KMS-11 (cell line): ENCODE measurements at regions not wholly inside any gene's neighbourhood (a gene's known extent, or its start where the extent isn't known, plus 50 kb on each side); places are given as distances from the start of the nearest gene placed in this dataset.

Experiments
- H2AFZ ChIP-seq: fragments of 200-600 bp; sonication (generic); 2 replicates; pipeline ENCODE4 v1.6.1; 2016; ENCODE audit warnings: antibody characterized with exemption, mixed run types, low read depth
- H3K27ac ChIP-seq: fragments of 200-600 bp; sonication (generic); 2 replicates; pipeline ENCODE4 v1.6.1; 2016; ENCODE audit warnings: mild to moderate bottlenecking, mixed run types
- H3K27me3 ChIP-seq: fragments of 200-600 bp; sonication (generic); 2 replicates; pipeline ENCODE4 v1.6.1; 2017; ENCODE audit warnings: mild to moderate bottlenecking, low read depth, mixed run types, moderate library complexity; ENCODE audit not compliant: insufficient read depth
- H3K36me3 ChIP-seq: fragments of 200-600 bp; sonication (generic); 2 replicates; pipeline ENCODE4 v1.6.1; 2017; ENCODE audit warnings: mild to moderate bottlenecking, mixed run types; ENCODE audit not compliant: insufficient read depth
- H3K4me1 ChIP-seq: fragments of 200-600 bp; sonication (generic); 2 replicates; pipeline ENCODE4 v1.6.1; 2016; ENCODE audit warnings: mild to moderate bottlenecking, low read depth, mixed run types; ENCODE audit not compliant: poor library complexity, severe bottlenecking
- H3K4me2 ChIP-seq: fragments of 200-600 bp; sonication (generic); 2 replicates; pipeline ENCODE4 v1.7.0; 2016; ENCODE audit warnings: mild to moderate bottlenecking, mixed run types
- H3K4me3 ChIP-seq: fragments of 200-600 bp; sonication (generic); IDR thresholded peaks from 2 replicates; pipeline ENCODE4 v1.6.1; 2017; ENCODE audit warnings: low read depth, low read length, mixed read lengths; ENCODE audit not compliant: insufficient read depth
- H3K79me2 ChIP-seq: fragments of 200-600 bp; sonication (generic); 2 replicates; pipeline ENCODE4 v1.6.1; 2016; ENCODE audit warnings: low read depth, mixed run types; ENCODE audit not compliant: insufficient read depth
- H3K9ac ChIP-seq: fragments of 200-600 bp; sonication (generic); 2 replicates; pipeline ENCODE4 v1.6.1; 2016; ENCODE audit warnings: mild to moderate bottlenecking, mixed run types
- H4K20me1 ChIP-seq: fragments of 200-600 bp; sonication (generic); 2 replicates; pipeline ENCODE4 v1.6.1; 2016; ENCODE audit warnings: mild to moderate bottlenecking, mixed run types; ENCODE audit not compliant: insufficient read depth
- TF ChIP-seq, protein P1 (sequence below): fragments of 200-600 bp; sonication (generic); conservative IDR thresholded peaks from 2 replicates; pipeline ENCODE4 v1.6.1; 2017; ENCODE audit warnings: low read depth, mild to moderate bottlenecking, antibody characterized with exemption, low read length, moderate library complexity, mixed read lengths

DNA sequence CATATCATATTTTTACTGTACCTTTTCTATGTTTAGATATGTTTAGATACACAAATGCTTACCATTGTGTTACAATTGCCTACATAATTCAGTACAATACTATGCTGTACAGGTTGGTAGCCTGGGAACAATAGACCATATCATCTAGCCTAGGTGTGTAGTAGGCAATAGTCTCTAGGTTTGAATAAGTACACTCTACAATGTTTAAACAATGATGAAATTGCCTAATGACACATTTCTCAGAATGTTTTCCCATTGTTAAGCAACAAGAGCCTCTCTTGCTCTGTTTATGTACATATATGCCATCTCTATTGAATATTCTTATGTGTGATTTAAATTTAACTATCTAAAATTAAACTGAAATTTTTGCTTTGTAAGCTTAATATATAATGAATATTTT lies 209.6 kb upstream of the ST8SIA4 start:
- Histone ChIP-seq H3K79me2 (no peaks in the 10 kb centered on the region), H2AFZ (no peak overlapping the region), H3K9ac (no peak overlapping the region), H3K36me3 (no peaks in the 10 kb centered on the region), H3K4me3 (no peak overlapping the region), H3K4me2 (no peak overlapping the region), H4K20me1 (no peaks in the 10 kb centered on the region), H3K27ac (no peak overlapping the region), H3K4me1 (no peaks in the 10 kb centered on the region), H3K27me3 (no peaks in the 10 kb centered on the region)
- TF ChIP-seq, protein P1, sequence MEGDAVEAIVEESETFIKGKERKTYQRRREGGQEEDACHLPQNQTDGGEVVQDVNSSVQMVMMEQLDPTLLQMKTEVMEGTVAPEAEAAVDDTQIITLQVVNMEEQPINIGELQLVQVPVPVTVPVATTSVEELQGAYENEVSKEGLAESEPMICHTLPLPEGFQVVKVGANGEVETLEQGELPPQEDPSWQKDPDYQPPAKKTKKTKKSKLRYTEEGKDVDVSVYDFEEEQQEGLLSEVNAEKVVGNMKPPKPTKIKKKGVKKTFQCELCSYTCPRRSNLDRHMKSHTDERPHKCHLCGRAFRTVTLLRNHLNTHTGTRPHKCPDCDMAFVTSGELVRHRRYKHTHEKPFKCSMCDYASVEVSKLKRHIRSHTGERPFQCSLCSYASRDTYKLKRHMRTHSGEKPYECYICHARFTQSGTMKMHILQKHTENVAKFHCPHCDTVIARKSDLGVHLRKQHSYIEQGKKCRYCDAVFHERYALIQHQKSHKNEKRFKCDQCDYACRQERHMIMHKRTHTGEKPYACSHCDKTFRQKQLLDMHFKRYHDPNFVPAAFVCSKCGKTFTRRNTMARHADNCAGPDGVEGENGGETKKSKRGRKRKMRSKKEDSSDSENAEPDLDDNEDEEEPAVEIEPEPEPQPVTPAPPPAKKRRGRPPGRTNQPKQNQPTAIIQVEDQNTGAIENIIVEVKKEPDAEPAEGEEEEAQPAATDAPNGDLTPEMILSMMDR, result no peak

DNA sequence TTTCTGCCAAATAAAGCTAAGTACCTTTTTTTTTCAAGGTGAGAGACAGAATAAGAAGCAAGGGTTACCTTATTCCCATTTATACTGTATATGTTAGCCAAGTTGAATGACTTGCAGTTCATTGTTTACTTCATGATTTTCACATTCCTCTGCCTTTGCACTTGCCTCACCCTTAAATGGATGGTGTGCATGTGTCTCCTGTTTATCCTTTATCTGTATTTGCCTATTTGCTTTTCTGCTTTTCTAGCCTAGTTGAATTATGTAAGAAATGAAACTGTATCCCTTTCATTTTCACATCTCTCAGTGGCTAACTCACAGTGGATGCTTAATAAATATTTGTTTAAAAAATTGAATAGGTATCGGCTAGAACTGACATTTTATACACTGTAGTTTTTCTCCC lies 200.8 kb upstream of the ST8SIA4 start:
- no peaks in the 10 kb centered on the region for H3K27me3 ChIP-seq
- H3K36me3 ChIP-seq, result no peaks in the 10 kb centered on the region
- H3K79me2 ChIP-seq, result no peaks in the 10 kb centered on the region
- H3K4me1 ChIP-seq, result no peaks in the 10 kb centered on the region
- H3K9ac ChIP-seq, result no peak overlapping the region
- H3K4me2 ChIP-seq, result no peak overlapping the region
- H3K4me3 ChIP-seq, result no peak overlapping the region
- TF ChIP-seq, protein P1, result no peak
- no peaks in the 10 kb centered on the region for H4K20me1 ChIP-seq
- H2AFZ ChIP-seq, result no peak overlapping the region
- H3K27ac ChIP-seq, result no peak overlapping the region

DNA sequence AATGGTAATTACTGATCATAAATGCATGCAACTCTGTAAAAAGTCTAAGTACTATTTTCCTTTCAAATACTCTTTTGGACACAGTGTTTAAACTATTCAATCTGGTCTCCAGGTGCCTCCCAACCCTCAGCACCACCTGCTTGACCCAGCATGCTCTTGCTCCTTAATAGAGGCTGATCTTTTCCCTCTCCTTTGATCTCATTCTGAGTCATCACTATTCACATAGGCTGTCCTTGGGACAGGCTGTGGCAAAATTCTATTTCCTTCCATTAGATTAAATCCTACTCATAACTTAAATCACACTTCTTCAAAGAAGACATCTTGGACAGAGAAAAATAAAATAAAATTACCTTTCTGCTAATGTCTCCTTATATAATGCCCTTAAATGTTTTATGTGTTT lies 199.4 kb upstream of the ST8SIA4 start:
- Histone ChIP-seq H3K4me1 (no peaks in the 10 kb centered on the region), H3K4me3 (no peak overlapping the region), H3K36me3 (no peaks in the 10 kb centered on the region), H3K79me2 (no peaks in the 10 kb centered on the region), H2AFZ (no peak overlapping the region), H3K4me2 (no peak overlapping the region), H3K27ac (no peak overlapping the region), H3K9ac (no peak overlapping the region), H4K20me1 (no peaks in the 10 kb centered on the region), H3K27me3 (no peaks in the 10 kb centered on the region)
- TF ChIP-seq, protein P1, result no peak

DNA sequence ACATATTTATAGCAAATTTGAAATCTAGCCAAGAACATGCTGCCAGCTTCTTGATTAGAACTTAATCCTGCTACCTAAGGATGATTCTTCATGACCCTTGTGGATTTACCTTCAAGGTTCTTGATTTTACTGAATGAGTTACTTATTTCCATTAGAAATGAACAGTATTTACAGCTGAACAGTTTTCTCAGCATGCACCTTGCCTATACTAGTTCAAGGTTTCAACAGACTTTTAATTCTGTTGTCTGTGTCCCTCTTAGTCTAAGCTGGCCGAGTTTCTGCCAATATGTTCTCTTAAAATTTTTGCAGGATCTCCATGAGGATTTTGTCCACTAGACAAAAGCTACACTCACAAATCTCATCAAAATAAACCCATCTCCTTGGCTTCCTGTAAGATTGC lies 188.8 kb upstream of the ST8SIA4 start:
- no peak overlapping the region for H3K27ac ChIP-seq
- H3K4me1 ChIP-seq, result no peaks in the 10 kb centered on the region
- no peaks in the 10 kb centered on the region for H3K27me3 ChIP-seq
- H3K4me2 ChIP-seq, result no peak overlapping the region
- H3K4me3 ChIP-seq, result no peak overlapping the region
- H3K79me2 ChIP-seq, result no peaks in the 10 kb centered on the region
- H2AFZ ChIP-seq, result no peak overlapping the region
- no peak overlapping the region for H3K9ac ChIP-seq
- H3K36me3 ChIP-seq, result no peaks in the 10 kb centered on the region
- no peaks in the 10 kb centered on the region for H4K20me1 ChIP-seq
- TF ChIP-seq, protein P1, result no peak

DNA sequence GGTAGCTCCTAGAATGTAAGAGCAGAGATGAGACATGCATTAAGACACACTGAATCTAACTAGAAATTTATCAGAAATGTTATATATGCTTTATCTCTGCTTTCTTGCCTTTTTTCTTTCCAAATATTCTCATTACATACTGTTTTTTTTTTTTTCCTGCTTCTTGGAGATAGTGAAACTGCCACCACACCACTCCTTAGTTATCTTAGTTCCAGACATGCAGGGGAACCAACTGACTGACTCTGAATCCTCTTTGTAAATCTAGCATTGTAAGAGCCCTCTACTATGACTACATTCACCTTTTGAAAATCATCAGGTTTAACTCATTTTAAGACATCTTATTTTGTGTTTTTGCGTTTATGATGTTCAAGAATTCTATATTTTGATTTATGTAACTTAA lies 181.3 kb upstream of the ST8SIA4 start:
- Histone ChIP-seq H3K36me3 (no peaks in the 10 kb centered on the region), H3K79me2 (no peaks in the 10 kb centered on the region), H4K20me1 (no peaks in the 10 kb centered on the region), H2AFZ (no peak overlapping the region), H3K27me3 (no peaks in the 10 kb centered on the region), H3K4me3 (no peak overlapping the region), H3K9ac (no peak overlapping the region), H3K27ac (no peak overlapping the region), H3K4me2 (no peak overlapping the region), H3K4me1 (no peaks in the 10 kb centered on the region)
- TF ChIP-seq, protein P1, result no peak
